SW480 (cell line): ENCODE measurements at regions not wholly inside any gene's neighbourhood (a gene's known extent, or its start where the extent isn't known, plus 50 kb on each side); places are given as distances from the start of the nearest gene placed in this dataset.

Source experiments
- DNase-seq: peaks from one replicate; pipeline ENCODE4 v3.0.0-alpha.2; 2016; ENCODE audit warnings: low spot score

GRCh38 chr18:78709261-78709809 lies 270.3 kb upstream of the SALL3 start:
- no peak for DNase-seq

- DNase-seq = no peak
These were observed 268.3 kb upstream of the SALL3 start for GRCh38 chr18:78711316-78711715.

- no peak for DNase-seq
These were observed 267.6 kb upstream of the SALL3 start for GRCh38 chr18:78711971-78712370.

- no peak for DNase-seq
These were observed 266.5 kb upstream of the SALL3 start for GRCh38 chr18:78713069-78713468.

- no peak for DNase-seq
These were observed 265.9 kb upstream of the SALL3 start for GRCh38 chr18:78713726-78714125.

GRCh38 chr18:78716022-78716421 lies 263.6 kb upstream of the SALL3 start:
- no peak for DNase-seq

- DNase-seq = no peak
These were observed 263.0 kb upstream of the SALL3 start for GRCh38 chr18:78716581-78716980.

- DNase-seq = no peak
These were observed 262.4 kb upstream of the SALL3 start for GRCh38 chr18:78717051-78717765.

- no peak for DNase-seq
These were observed 261.9 kb upstream of the SALL3 start for GRCh38 chr18:78717766-78718150.

- DNase-seq = no peak
These were observed 259.8 kb upstream of the SALL3 start for GRCh38 chr18:78719821-78720220.

GRCh38 chr18:78720456-78721237 lies 259.0 kb upstream of the SALL3 start:
- DNase-seq = no peak

- no peak for DNase-seq
These were observed 258.3 kb upstream of the SALL3 start for GRCh38 chr18:78721238-78721875.

GRCh38 chr18:78721981-78722380 lies 257.6 kb upstream of the SALL3 start:
- no peak for DNase-seq

GRCh38 chr18:78722386-78722785 lies 257.2 kb upstream of the SALL3 start:
- DNase-seq = no peak

- no peak for DNase-seq
These were observed 256.5 kb upstream of the SALL3 start for GRCh38 chr18:78722929-78723710.

- DNase-seq = no peak
These were observed 255.3 kb upstream of the SALL3 start for GRCh38 chr18:78724214-78724914.

GRCh38 chr18:78725426-78725825 lies 254.2 kb upstream of the SALL3 start:
- DNase-seq = no peak

GRCh38 chr18:78726326-78727056 lies 253.1 kb upstream of the SALL3 start:
- no peak for DNase-seq

- no peak for DNase-seq
These were observed 252.4 kb upstream of the SALL3 start for GRCh38 chr18:78727057-78727739.
